EL (cell line): ENCODE measurements at regions not wholly inside any gene's neighbourhood (a gene's known extent, or its start where the extent isn't known, plus 50 kb on each side); places are given as distances from the start of the nearest gene placed in this dataset.
A peak's percentile ranks its signal among the peaks of the same experiment; 100 is the strongest.
"Not testable (repeated sequence)": the region's sequence is repeated elsewhere in the genome, so short reads cannot be mapped to it uniquely, and the experiment has no call there.

Source experiments
- DNase-seq: peaks from one replicate; pipeline ENCODE4 v3.0.0-alpha.2; 2016

DNA sequence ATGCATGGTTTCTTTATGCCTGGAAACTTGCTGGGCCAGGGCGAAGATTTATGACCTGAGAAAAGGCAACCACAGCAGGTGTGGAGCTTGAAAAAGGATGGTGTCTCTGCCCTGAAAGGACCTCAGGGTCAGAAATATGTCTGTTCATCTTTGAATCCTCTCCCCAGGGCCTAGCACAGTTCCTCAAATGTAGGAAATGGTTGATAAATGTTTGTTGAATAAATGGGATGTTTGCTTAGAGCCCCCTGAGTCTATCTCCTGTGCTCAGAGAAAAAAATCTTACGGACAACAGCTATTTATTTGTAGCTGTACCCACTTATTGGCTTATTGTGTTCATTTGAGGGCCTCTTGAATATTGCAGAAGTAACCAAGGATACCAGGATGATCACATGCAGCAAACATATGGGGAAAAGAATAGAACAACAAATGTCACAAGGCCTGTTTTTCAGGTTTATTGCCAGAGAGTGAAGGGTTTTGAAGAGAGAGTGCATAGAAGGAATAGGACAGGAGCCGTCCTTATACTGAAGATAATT lies 114.5 kb downstream of the KLF5 start:
- DNase-seq, result no peak

DNA sequence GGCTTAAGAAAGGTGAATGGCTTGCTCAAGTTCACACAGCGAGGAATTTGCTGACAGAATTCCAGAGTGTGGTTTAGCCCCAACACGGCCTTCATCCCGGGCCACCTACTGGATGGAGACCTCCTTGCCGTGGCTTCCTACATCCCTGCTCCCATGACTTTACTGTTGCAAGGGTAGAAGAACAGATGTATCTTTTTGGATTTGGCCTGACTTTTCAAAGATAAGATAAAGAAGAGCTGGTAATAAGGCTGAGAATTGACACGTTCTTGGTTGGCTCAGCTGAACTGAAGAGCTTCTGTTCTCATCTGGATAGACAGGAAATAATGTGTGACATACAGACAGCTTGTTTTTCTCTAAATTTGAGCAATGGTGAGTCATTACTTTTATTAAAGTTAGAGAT lies 113.1 kb downstream of the KLF5 start:
- peak; percentile 30 for DNase-seq

DNA sequence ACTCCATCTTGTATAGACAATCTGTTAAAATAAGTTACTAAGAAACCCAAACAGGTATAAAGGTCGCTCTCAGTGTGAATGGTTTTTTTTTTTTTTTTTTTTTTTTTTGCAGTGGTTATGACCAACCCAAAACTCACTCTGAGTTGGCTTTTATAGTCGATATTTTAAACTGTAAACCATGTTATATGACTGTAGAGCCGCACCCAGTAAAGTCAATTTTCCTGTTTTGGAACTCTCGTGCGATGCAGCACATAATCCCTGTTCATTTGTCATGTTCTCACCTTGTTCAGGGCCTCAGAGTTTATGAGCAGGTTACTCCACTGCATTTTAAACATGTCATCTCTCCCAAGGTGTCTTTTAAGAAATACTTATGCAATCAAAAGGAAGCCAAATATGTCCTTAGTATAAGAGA lies 112.5 kb downstream of the KLF5 start:
- DNase-seq, result no peak

DNA sequence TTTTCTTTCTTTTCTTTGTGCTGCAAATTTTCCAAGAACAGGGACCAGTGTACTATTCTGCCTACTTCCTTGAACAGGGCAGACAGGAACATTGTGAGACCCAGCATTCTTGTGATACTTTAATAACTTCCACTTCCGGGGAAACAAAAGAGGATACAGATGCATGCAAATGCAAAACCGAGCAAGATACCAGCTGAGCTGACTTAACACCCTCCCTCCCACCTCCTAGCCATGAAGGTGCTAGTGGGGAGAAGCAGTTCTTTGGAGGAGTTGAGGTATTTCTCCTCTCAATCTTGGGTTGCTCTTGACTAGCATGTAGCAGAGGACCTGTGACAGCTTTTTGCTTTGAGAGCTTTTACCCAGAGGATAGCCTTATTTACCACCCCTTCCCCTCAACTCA lies 111.2 kb downstream of the KLF5 start:
- DNase-seq, result no peak

DNA sequence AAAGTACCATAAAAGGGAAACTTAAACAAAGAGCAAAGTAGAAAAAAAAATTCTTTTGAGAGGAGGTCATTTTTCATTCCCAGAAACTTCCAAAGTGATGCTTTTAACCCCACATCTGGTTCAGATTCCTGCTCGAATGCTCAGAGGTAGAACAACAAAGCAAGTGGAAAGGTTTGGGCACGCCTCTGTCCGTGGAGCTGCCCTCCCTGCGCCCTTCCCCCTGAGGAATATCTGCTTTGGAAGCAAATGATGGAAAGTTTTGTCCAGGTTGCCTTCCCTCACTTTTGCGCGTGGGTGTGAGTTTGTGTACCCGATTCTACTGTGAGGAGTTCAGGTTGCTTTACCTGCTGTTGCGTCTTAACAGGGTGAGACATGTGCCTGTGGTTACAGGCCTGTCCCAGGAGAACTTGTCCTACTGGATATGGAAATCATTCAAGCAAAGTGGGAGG lies 110.2 kb downstream of the KLF5 start:
- DNase-seq, result peak; percentile 59

DNA sequence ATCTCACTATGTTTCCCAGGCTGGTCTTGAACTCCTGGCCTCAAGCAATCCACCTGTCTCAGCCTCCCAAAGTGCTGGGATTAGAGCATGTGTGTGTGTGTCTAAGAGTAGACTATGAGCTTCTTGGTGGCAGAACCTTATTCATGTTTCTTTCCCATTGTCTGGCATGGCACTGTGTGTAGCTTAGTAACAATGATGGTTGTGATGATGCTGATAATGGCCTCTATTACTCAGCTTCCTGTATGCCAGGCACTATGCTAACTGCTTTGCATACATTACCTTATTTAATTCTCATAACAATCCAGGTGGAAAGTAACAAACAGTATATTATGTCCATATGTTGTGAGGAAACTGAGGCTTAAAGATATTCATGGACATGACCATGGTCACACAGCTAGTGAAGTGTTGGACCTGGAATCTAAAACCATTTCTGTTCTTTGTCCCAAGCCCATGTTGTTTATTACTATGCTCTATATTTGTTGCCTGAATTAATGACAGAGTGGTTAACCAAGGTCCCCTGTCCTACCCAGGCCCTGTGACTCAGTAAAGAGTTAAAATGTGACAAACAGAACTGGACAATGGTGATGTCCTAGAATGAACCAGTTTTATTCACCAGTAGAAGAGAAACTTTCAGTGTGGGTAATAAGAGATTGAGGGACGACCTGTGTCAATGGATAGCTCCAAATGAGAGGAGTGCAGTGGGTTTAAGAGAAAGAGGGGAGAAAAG lies 109.6 kb downstream of the KLF5 start:
- DNase-seq, result peak; percentile 44

DNA sequence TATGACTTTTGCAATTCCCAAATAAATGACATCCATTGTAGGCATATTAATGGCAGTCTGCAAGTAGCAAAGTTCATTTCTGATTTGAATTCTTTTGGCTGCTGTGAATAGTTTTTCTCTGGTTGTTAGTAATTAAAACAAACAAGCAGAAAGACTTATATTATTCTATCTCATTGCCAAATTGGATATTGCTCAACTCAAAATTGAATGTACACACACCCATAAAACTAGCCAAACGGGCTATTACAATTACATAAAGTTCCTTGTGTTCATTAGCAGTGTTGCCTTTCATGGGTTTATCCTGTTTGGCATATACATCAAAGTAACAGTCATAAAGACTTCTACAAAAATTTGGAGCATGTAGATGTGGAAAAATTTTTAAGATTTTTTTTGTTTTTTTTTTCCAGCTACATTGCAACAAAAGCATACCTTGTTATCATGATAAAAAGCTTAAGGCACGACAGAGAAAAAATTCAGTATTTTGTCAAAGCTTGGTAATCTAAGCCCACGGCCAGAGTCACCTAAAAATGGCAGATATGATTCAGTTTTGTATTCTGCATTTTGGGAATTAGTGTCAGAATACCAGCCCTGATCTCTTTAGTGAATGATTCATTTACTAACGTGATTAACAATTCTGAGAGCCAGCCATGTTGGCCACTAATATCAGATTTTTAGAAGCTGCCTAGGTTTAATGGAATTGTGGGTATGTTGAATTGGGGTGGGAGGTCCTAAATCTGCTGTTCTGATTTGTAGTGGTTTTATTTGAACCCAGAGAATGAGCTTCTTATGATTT lies 108.4 kb downstream of the KLF5 start:
- no peak for DNase-seq

DNA sequence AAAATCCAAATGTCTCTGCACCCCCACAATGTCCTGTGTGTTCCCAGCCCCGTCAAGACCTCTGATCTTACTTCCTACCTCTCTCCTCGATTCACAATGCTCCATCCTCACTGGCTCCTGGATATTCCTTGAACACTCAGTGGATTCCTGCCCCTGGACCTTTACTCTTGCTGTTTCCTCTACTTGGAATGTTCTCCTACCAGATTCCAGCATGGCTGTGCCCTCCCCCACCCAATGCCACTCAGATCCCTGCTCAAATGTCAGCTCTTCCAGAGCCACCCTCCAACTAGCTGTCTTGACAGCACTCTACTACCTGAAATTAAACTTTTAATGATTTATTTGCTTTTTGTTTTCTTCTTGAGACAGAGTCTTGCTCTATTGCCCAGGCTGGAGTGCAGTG lies 107.4 kb downstream of the KLF5 start:
- no peak for DNase-seq

DNA sequence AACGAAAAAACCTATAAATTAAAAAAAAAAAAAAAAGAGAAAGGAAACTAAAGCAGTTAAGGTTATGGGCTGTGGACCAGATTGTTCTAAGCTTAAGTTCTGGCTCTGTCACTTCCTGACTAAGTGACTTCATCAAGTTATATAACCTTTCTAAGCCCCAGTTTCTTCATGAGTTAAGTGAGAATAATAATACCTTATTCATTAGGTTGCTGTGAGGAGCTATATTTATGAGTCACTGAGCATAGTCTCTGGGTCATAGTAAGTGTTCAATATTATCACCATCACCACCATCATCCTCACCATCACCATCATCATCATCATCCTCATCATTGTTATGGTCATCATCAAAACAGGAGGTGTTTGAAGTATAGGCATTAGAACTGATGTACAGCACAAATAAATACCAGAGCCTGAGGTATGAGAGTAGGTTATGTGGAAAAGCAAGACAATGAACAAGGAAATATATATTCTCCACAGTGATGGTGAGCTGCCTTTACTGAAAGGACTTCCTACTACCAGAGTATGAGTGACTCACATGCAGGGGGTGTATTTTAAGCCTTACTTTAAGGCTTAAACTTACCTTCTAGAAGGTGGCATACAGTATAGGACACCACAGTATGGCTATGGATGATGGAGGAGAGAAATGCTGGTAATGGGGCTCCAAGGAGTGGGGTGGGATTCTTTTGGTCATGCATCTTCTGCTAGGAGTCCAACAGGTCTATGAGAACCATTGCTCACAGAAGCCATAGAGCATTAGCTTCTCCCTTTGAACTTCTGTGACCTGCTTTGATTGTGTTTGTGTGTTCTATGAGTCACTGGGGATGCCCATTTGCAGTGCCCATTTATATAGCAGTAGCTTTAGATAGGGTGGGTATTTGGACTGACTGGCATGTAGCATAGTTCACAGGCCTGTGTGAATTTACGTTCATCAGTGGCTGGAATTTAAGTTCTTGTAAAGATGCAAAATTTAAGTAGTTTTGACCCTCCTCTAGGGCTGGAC lies 104.4 kb downstream of the KLF5 start:
- no peak for DNase-seq

DNA sequence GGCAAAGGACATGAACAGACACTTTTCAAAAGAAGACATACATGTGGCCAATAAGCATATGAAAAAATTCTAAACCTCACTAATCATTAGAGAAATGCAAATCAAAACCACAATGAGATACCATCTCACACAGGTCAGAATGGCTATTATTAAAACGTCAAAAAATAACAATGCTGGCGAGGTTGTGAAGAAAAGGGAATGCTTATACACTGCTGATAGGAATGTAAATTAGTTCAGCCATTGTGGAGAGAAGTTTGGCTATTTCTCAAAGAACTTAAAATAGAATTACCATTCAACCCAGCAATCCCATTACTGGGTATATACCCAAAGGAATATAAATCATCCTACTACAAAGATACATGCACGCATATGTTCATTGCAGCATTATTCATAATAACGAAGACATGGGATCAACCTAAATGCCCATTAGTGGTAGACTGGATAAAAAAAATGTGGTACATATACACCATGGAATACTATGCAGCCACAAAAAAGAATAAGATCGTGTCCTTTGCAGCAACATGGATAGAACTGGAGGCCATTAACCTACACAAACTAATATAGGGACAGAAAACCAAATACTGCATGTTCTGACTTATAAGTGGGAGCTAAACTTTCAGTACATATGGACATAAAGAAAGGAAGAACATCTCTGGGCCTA lies 101.7 kb downstream of the KLF5 start:
- not testable (repeated sequence) for DNase-seq

DNA sequence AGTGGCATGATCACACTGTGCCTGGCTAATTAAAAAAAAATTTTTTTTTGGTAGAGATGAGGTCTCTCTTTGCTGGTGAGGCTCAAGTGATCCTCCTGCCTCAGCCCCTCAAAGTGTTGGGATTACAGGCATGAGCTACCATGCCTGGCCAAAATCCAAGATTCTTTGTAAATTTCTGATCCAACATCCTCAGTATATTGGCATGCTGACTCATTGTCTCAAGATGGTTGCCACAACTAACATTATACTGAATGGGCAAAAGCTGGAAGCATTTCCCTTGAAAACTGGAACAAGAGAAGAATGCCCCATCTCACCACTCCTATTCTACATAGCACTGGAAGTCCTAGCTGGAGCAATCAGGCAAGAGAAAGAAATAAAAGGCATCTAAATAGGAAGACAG lies 100.0 kb downstream of the KLF5 start:
- peak; percentile 83 for DNase-seq

DNA sequence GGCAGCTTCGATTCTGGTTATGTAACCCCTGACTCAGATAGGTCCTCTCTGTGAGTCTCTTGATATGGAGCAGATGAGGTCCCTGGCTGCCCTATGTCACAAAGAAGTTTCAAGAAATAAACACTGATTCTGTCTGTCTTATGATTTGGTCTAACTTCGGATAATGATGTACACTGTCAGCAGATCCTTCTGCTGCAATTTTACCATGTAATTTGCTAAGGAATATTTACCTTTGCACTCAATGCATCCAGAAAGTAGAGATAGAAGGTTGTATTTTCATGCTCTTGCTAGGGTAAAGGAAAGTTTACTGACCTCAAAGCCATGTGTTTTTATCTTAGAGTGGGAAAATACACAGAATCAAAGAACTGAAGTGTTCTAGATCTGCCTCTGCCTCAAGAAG lies 98.2 kb downstream of the KLF5 start:
- no peak for DNase-seq

DNA sequence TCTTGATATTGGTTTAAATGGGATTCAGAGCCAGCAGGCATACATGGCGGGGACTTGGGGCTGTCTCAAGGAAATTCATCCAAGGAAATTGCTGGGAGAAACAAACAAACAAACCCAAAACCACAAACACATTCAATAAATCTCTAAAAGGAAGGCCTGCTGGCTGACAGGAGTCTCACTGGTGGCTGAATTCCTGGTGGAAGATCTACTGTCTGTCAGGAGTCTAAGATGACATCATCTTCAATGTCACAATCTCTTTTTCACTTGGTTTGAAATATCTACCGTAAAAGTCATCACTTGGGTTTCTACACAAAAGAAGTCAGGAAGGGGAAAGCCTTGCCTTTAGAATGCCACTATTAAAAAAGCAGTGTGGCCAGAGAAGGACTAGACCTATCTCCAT lies 87.9 kb downstream of the KLF5 start:
- DNase-seq, result peak; percentile 59

DNA sequence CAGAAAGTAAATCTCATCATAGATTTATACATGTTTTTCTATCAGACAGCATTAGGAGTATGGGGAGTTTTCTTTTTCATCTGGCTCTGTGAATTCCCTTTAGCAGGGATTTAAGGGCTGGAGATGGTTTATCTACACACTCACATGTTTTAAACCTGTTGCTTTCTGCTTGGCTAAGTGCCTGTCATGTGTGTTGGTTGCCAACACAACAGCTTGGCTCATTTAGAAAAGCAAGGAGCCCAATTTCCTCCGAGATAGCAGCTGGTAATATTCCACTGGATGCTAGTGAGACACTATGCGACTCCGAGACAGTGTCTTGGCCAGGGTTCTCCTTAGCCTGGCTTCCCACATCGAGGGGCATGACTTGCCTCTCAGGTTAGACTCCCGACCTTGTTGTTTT lies 83.3 kb downstream of the KLF5 start:
- no peak for DNase-seq

DNA sequence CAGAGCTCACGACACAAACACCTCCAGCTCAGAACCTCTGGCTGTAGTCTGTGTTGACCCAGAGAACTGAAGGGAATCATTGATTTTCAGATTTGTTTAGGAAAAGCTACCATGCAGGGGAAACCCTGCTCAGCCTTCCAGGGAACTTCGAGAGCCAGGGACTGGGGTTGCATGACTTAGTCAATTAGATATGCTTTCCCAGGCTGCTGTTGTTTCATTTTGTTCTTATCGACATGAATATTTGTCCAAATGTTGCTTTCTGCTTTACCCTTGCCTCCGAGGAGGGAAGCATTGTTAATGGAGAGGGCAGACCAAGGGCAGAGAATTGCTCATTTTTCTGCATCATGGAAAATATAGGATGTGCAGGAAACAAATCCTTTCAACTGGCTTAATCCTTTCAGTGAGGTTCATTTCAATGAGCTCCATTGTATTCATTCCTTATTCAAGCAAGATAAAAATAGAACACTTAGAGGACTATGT lies 82.5 kb downstream of the KLF5 start:
- no peak for DNase-seq

DNA sequence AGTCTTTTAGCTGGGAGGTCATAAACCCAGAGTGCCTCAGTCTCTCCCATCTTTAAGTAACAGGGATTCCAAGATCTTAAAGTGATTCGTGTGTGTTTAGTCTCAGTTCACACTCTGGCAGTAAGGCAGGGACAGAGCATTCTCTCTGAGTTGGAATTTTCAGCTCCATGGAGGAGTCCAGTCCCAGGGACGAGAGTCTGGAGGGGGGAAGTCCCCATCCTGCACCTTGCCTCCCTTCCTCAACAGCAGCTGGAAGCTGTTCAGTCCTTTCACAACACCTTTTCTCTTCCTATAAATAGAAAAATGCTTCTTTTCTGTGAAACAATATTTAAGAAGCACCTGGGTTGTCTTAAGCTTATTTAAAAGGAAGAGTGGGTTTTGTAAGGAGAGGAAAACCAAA lies 82.0 kb downstream of the KLF5 start:
- DNase-seq, result no peak

DNA sequence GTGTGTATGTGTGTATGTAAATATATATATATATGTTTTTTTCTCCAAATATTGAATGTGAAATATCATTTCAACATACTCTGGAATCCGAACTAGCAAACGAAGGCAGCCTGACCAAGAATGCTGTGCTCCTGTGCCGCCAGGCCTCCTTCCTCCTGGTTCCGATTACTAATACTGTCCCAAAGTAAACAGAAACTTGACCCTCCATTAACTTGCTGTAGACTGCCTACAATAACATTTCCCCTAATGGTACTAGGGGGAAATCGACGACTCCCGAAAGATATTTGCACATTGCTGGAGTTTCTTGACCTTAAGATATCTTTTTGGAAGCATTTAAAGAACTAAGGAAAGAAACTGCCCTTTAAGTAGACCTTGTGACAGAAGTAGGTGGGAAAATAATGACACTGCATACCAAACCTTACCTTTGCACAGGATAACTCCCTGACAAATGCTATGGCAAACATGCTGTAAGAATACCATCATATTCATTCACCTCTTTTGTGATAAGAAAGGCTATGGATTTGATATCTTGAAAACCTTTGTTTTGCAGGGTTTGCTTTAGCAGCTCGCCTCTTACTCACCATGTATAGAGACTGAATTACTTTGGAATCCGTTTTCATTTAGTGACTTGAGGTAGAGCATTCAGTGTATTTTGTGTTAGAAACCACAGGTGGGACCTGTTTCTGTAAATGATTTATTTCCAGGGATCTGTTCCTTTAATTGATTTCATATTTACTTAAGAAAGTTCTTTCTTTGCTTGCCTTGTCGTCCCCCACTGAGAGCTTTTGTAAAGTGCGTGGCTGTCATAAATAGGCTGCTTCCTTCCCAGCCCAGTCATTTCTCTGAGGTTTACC lies 80.1 kb downstream of the KLF5 start:
- peak; percentile 65 for DNase-seq

DNA sequence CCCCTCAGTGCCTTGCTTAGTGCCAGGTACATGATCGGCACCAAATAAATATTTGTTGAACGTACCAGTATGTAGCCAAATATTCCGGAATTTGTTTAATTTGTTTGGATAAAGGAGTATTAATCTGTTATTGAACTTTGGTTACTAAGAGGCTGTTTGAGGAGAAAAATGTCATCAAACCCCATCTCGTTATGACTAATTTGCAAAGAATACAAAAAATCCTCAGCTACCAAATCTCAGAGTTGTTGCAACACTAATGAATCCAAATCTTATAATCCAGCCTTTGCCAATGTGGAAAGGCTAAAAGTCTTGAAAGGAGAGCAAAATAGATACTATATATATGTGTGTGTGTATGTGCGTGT lies 79.5 kb downstream of the KLF5 start:
- peak; percentile 68 for DNase-seq

DNA sequence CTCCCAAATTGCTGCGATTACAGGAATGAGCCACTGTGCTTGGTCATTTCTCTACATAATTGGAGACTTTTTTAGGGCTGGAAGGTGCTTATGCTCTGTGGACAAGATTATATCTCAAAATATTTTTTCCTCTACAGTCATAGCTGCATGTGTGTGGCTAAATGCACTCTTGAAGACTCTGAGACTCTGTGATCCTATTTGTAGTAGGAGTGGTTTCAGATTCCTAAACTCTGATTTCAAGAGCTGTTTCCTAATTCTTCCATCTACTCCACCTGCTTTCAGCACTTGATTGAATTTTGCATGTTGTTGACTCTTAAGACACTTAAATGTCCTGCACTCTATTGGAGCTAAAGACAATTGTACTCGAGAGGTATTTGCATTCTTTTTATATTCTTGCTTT lies 78.0 kb downstream of the KLF5 start:
- no peak for DNase-seq

DNA sequence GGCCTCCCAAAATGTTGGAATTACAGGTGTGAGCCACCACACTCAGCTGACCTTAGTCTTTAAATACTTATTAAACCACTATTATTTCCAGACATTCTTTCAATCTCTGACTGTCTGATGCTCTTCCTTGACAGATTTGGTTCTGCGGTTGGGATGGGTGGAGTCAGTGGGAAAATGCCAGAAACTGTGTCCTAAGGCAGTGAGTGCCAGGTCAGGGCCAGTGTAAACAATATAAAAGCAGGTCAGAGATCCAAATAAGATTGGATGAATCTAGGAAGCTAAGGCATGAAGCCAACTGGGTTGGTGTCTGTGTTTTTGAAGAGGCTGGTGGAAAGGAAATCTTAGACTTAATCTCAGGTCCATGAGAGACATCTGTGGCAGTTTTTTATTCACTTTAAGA lies 74.7 kb downstream of the KLF5 start:
- peak; percentile 66 for DNase-seq

DNA sequence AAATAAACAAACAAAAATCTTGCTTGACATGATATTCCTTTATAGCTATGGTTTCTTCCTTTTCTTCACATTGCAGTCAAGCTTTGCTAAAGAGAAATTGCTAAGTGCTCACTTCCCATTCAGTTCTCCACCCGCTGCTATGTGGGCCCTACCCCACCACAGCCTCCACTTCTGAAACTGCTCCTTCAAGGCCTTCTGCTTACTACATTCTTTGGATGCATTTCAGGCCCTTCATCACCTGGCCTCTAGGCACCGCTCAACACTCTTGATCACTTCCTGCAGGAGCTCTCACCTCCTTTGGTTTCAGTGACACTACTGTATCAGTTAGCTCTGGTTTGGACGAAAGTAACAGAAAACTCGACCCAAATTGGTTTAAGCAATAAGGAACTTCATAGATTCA lies 72.4 kb downstream of the KLF5 start:
- DNase-seq, result no peak
